ENCODE measurements at regions not wholly inside any gene's neighbourhood (a gene's known extent, or its start where the extent isn't known, plus 50 kb on each side); places are given as distances from the start of the nearest gene placed in this dataset.
"Not testable (repeated sequence)": the region's sequence is repeated elsewhere in the genome, so short reads cannot be mapped to it uniquely, and the experiment has no call there.

DNA sequence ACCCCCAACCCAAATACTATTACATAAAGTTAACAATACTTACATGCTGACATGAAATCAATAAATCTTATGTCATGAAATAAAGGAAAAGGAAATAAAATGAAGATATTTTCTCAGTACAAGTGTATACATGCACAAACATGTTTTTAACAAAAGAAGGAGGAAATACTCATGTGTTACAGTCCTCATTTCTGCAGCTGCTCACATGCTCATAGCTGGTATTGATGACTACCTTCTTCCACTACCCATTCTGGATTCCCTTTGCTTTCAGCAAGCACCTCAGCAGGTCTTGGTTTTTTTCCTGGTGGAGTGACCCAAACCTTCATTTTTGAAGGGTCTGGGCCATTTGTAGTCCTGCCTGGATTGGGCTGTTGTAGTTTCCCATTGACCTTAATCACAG, 278.5 kb downstream of the SPRY2 start:
- H3K9me3 ChIP-seq (ENCODE audit: control insufficient read depth, low read depth, low read length); H3K27me3 ChIP-seq (ENCODE audit: control insufficient read depth, insufficient read depth, low read length); H3K4me3 ChIP-seq (ENCODE audit: low read length); H3K9ac ChIP-seq (ENCODE audit: low read length); H3K4me1 ChIP-seq (ENCODE audit: control insufficient read depth, low read depth, low read length); H3K27ac ChIP-seq (ENCODE audit: low read length); H3K36me3 ChIP-seq (ENCODE audit: control insufficient read depth, low read depth, low read length): not testable (repeated sequence)

DNA sequence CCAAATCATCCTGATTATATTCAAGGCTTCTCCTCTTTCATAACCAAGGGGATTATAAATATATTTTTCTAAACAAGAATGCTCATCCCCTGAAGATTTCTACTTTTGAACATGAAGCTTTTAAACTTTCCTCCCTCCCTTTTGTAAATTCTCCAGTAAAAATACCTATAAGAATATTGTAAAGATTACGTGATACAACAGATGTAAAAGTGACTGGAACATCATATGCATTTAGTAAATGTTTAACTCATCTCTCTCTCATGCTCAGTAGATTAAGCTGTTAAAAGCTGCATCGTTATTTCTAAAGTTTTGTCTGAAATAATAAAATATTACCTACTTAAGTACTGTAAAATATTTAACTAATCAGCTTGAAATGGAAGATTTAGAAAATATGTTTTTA, 281.1 kb downstream of the SPRY2 start:
- peaks cover 4% of the 10 kb centered on the region for H3K4me1 ChIP-seq (ENCODE audit: control insufficient read depth, low read depth, low read length)

DNA sequence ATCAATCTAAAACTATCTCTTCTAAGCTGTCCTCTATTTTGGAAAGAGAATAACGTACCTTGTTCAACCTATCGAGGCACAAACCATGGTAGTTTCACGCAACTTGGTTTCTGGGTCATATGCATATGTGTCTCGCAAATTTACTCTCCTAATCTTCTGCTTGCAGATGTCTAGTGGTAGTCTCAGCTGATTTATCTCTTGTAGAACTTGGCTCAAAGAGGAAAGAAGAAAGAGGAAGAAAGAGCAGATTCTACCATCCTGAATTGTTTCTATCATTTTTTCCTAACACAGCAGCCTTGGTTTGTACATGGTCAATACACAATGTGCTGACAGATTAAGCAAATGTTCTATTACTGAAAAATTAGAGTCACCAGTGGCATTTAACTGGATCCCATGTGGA, 282.3 kb downstream of the SPRY2 start:
- H3K9ac ChIP-seq (ENCODE audit: low read length): no peak overlapping the region
- no peaks in the 10 kb centered on the region for H3K9me3 ChIP-seq (ENCODE audit: control insufficient read depth, low read depth, low read length)
- H3K4me3 ChIP-seq (ENCODE audit: low read length): no peak overlapping the region
- H3K36me3 ChIP-seq (ENCODE audit: control insufficient read depth, low read depth, low read length): no peaks in the 10 kb centered on the region
- H3K4me1 ChIP-seq (ENCODE audit: control insufficient read depth, low read depth, low read length): peaks cover 4% of the 10 kb centered on the region
- no peaks in the 10 kb centered on the region for H3K27me3 ChIP-seq (ENCODE audit: control insufficient read depth, insufficient read depth, low read length)
- no peak overlapping the region for H3K27ac ChIP-seq (ENCODE audit: low read length)

More for the DNA sequence above, 281.1 kb downstream of the SPRY2 start:
- Histone ChIP-seq H3K27me3 (ENCODE audit: control insufficient read depth, insufficient read depth, low read length) (no peaks in the 10 kb centered on the region), H3K36me3 (ENCODE audit: control insufficient read depth, low read depth, low read length) (no peaks in the 10 kb centered on the region), H3K4me3 (ENCODE audit: low read length) (no peak overlapping the region), H3K27ac (ENCODE audit: low read length) (no peak overlapping the region), H3K9ac (ENCODE audit: low read length) (no peak overlapping the region), H3K9me3 (ENCODE audit: control insufficient read depth, low read depth, low read length) (no peaks in the 10 kb centered on the region)

DNA sequence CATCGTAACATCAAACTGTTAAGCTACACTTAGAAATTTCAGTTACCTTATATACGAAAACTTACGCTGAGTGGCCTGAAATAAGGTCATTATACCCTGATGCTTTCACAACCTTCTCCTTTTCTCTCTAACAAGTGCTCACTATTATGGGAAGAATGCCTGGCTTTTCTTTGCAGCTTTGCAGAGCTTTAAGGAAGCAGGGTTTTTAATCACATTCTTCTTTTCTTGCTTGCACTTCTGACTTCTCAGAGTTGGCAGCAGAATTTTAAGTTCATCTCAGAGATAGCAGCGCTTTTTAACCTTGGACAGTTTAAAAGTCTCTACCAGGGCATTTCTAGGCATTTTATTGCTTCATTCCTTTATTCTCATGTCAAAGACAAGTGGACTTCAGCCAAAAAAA, 285.1 kb downstream of the SPRY2 start:
- Histone ChIP-seq H3K9me3 (ENCODE audit: control insufficient read depth, low read depth, low read length) (no peaks in the 10 kb centered on the region), H3K27me3 (ENCODE audit: control insufficient read depth, insufficient read depth, low read length) (no peaks in the 10 kb centered on the region), H3K4me1 (ENCODE audit: control insufficient read depth, low read depth, low read length) (peaks cover 4% of the 10 kb centered on the region), H3K4me3 (ENCODE audit: low read length) (no peak overlapping the region), H3K27ac (ENCODE audit: low read length) (no peak overlapping the region), H3K9ac (ENCODE audit: low read length) (no peak overlapping the region), H3K36me3 (ENCODE audit: control insufficient read depth, low read depth, low read length) (no peaks in the 10 kb centered on the region)

DNA sequence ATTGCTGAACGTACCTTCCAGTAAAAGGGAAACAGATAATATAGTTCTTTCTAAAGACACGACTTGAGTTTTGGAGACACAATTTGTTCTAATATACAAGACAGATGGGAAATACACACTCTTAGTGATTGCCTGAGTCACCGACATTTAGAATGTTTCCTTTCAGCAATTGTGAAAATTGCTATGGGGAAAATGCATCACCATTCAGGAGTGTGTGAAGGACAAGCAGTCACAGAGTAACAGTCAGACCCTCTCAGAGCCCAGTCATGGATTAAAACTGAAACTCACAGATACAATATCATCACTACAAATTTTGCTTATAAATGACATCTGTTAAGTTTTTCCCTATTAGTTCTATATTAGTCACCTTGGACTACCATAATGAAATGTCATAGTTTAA, 286.1 kb downstream of the SPRY2 start:
- peaks cover 4% of the 10 kb centered on the region for H3K4me1 ChIP-seq (ENCODE audit: control insufficient read depth, low read depth, low read length)
- no peak overlapping the region for H3K9ac ChIP-seq (ENCODE audit: low read length)
- no peak overlapping the region for H3K27ac ChIP-seq (ENCODE audit: low read length)
- no peaks in the 10 kb centered on the region for H3K9me3 ChIP-seq (ENCODE audit: control insufficient read depth, low read depth, low read length)
- H3K36me3 ChIP-seq (ENCODE audit: control insufficient read depth, low read depth, low read length): no peaks in the 10 kb centered on the region
- H3K4me3 ChIP-seq (ENCODE audit: low read length): no peak overlapping the region
- H3K27me3 ChIP-seq (ENCODE audit: control insufficient read depth, insufficient read depth, low read length): no peaks in the 10 kb centered on the region

DNA sequence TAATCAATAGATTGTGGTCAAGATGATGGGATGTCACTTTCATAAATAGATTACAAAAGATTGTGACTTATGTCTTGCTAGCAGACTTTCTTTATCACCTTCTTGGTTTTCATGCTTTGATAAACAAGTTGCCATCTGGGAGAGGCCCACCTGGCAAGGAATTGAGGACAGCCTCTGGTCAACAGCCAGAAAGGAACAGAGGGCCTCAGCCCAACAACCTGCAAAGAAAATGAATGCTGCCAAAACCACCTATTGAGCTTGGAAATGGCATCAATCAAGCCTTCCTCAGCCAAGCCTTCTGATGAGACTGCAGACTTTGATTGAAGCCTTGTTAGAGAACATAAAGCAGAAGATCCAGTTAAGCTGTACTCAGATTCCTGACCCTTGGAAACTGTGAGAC, 288.6 kb downstream of the SPRY2 start:
- no peaks in the 10 kb centered on the region for H3K9me3 ChIP-seq (ENCODE audit: control insufficient read depth, low read depth, low read length)
- no peak overlapping the region for H3K4me3 ChIP-seq (ENCODE audit: low read length)
- H3K27ac ChIP-seq (ENCODE audit: low read length): no peak overlapping the region
- no peak overlapping the region for H3K9ac ChIP-seq (ENCODE audit: low read length)
- peaks cover 12% of the 10 kb centered on the region for H3K4me1 ChIP-seq (ENCODE audit: control insufficient read depth, low read depth, low read length)
- H3K27me3 ChIP-seq (ENCODE audit: control insufficient read depth, insufficient read depth, low read length): no peaks in the 10 kb centered on the region
- H3K36me3 ChIP-seq (ENCODE audit: control insufficient read depth, low read depth, low read length): no peaks in the 10 kb centered on the region

DNA sequence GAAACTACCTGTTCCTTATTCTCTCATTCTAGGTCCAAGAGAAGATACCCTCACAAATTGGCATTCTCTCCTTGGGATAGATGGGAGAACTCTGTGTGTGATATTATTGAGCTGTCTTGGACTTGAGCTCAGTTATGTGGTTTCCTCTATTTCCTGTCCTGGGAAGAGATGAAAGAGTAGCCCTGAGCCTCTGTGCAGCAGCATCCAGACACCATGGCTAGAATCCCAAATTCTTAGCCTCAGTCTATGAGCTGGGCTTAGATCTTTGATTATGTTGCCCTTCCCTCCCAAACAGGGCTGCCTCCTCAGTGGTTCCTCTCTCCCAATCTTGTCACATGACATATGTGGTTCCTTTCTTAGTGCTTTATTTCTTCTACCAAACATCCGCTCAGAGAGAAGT, 290.7 kb downstream of the SPRY2 start:
- no peaks in the 10 kb centered on the region for H3K9me3 ChIP-seq (ENCODE audit: control insufficient read depth, low read depth, low read length)
- H3K27me3 ChIP-seq (ENCODE audit: control insufficient read depth, insufficient read depth, low read length): no peaks in the 10 kb centered on the region
- no peaks in the 10 kb centered on the region for H3K36me3 ChIP-seq (ENCODE audit: control insufficient read depth, low read depth, low read length)
- no peak overlapping the region for H3K4me3 ChIP-seq (ENCODE audit: low read length)
- peaks cover 8% of the 10 kb centered on the region for H3K4me1 ChIP-seq (ENCODE audit: control insufficient read depth, low read depth, low read length)
- H3K27ac ChIP-seq (ENCODE audit: low read length): no peak overlapping the region
- H3K9ac ChIP-seq (ENCODE audit: low read length): no peak overlapping the region

DNA sequence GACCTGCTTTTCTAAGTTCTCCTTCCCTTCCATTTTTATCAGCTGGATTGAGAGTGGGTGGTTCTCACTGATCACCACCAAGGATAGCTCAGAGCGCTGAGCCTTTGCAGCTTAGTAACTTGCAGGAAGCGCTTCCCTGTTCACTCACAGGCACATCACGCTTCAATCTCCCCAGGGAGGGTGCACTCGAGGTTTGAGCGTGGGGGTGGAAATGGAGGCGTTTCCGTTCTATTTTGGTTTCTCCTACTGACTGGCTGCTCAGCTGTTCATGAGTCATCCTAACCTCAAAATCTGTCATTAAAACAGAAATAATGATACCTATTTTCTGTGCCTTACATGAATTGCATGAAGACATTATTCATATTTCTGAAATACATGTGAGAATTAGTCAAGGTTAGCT, 292.1 kb downstream of the SPRY2 start:
- no peaks in the 10 kb centered on the region for H3K36me3 ChIP-seq (ENCODE audit: control insufficient read depth, low read depth, low read length)
- H3K9me3 ChIP-seq (ENCODE audit: control insufficient read depth, low read depth, low read length): no peaks in the 10 kb centered on the region
- H3K27me3 ChIP-seq (ENCODE audit: control insufficient read depth, insufficient read depth, low read length): no peaks in the 10 kb centered on the region
- no peak overlapping the region for H3K27ac ChIP-seq (ENCODE audit: low read length)
- no peak overlapping the region for H3K9ac ChIP-seq (ENCODE audit: low read length)
- H3K4me3 ChIP-seq (ENCODE audit: low read length): no peak overlapping the region
- peaks cover 8% of the 10 kb centered on the region for H3K4me1 ChIP-seq (ENCODE audit: control insufficient read depth, low read depth, low read length)

DNA sequence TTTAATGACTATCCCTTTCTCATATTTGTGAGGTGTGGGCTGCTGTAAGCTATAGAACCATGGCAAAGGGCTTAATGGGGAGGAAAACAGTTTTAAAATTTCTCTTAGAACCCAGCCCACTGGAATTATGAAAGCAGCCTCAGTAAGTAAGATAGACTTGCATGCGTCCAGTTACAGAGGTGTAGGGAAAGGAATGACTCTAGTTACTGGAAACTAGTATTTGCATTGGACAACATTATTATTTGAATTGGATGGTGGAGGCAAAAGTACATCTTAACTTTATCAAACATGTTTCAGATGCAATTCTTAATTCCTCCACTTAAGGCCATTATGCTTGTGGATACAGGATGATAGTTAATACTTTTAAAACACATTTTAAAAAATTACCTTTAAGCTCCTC, 292.9 kb downstream of the SPRY2 start:
- H3K9me3 ChIP-seq (ENCODE audit: control insufficient read depth, low read depth, low read length): no peaks in the 10 kb centered on the region
- no peak overlapping the region for H3K9ac ChIP-seq (ENCODE audit: low read length)
- H3K4me3 ChIP-seq (ENCODE audit: low read length): no peak overlapping the region
- H3K4me1 ChIP-seq (ENCODE audit: control insufficient read depth, low read depth, low read length): peaks cover 8% of the 10 kb centered on the region
- H3K27ac ChIP-seq (ENCODE audit: low read length): no peak overlapping the region
- no peaks in the 10 kb centered on the region for H3K36me3 ChIP-seq (ENCODE audit: control insufficient read depth, low read depth, low read length)
- no peaks in the 10 kb centered on the region for H3K27me3 ChIP-seq (ENCODE audit: control insufficient read depth, insufficient read depth, low read length)

DNA sequence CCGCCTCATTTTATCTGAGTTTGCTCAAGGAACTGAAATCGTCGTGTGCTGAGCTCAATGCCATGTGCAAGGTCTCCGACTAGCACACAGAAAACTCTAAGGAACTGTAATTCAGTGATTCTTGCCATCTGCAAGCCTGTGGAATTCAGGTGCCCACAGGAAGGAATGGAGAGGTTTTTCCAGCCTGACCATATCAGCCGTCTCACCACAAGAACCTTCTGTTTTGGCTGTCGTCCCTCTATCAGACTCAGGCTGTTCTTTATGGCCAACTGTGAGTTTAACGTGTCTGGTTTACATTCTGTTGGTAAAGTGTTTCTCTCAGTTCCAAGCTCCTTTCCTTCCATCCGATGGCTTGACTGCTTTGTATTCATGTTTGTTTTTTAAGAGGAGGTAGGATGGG, 293.5 kb downstream of the SPRY2 start:
- Histone ChIP-seq H3K4me3 (ENCODE audit: low read length) (no peak overlapping the region), H3K9ac (ENCODE audit: low read length) (no peak overlapping the region), H3K27ac (ENCODE audit: low read length) (no peak overlapping the region), H3K4me1 (ENCODE audit: control insufficient read depth, low read depth, low read length) (peaks cover 8% of the 10 kb centered on the region), H3K27me3 (ENCODE audit: control insufficient read depth, insufficient read depth, low read length) (no peaks in the 10 kb centered on the region), H3K9me3 (ENCODE audit: control insufficient read depth, low read depth, low read length) (no peaks in the 10 kb centered on the region), H3K36me3 (ENCODE audit: control insufficient read depth, low read depth, low read length) (no peaks in the 10 kb centered on the region)

DNA sequence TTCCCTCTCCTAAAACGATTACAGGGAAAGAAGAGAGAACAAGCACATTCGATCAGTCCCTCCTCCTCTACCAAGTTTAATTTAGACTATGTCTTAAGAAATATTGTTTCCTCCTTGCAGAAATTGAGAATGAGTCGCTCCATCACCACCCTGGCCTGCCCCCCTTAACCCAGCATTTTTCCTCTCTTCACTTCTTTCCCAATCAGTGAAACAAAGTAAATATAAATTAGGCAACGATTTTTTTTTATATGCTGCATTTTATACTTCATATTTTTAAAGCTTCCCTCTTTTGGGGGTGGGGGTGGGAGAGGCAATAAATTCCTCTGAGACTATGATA, 300.0 kb downstream of the SPRY2 start:
- Histone ChIP-seq H3K27me3 (ENCODE audit: control insufficient read depth, insufficient read depth, low read length) (no peaks in the 10 kb centered on the region), H3K27ac (ENCODE audit: low read length) (no peak overlapping the region), H3K9ac (ENCODE audit: low read length) (no peak overlapping the region), H3K4me1 (ENCODE audit: control insufficient read depth, low read depth, low read length) (peaks cover 5% of the 10 kb centered on the region), H3K9me3 (ENCODE audit: control insufficient read depth, low read depth, low read length) (no peaks in the 10 kb centered on the region), H3K4me3 (ENCODE audit: low read length) (no peak overlapping the region), H3K36me3 (ENCODE audit: control insufficient read depth, low read depth, low read length) (no peaks in the 10 kb centered on the region)

DNA sequence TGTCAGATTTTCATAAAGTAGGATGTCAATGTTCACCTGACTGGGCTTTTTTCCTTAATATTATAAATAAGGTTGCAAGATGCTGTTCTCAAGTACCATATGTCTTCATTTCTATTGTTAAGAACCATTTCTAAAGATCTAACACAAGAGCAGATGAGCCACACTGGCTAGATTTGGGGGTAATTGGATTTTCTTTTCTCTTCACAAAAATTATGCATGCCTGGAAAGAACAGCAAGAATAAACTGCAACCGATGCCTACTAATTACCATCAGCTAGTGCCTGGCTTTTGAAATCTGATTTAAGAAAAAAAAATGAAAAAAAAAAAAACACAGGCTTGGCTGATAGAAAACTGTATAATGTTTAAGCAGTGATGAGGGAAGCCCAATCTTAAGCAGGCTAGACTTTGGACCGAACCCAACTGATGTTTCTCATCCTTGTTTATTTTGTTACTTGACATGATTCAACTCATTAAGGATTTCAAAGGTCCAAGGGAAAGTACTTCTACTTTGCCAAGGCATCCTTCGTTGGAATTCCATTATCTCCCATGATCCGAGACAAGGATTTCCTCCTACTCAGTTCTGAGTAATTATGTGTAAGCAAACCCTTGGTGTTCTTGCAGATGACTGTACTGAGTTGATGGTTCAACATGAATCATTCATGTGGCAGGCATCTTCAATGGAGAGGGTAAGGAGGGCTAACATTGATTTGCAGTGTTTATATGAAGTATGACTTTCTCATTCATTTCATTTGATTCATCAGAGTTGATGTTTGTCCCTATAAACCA, 300.5 kb downstream of the SPRY2 start:
- H3K36me3 ChIP-seq (ENCODE audit: control insufficient read depth, low read depth, low read length): no peaks in the 10 kb centered on the region
- H3K4me3 ChIP-seq (ENCODE audit: low read length): no peak overlapping the region
- H3K4me1 ChIP-seq (ENCODE audit: control insufficient read depth, low read depth, low read length): peaks cover 5% of the 10 kb centered on the region
- H3K9ac ChIP-seq (ENCODE audit: low read length): no peak overlapping the region
- H3K27ac ChIP-seq (ENCODE audit: low read length): no peak overlapping the region
- H3K9me3 ChIP-seq (ENCODE audit: control insufficient read depth, low read depth, low read length): no peaks in the 10 kb centered on the region
- no peaks in the 10 kb centered on the region for H3K27me3 ChIP-seq (ENCODE audit: control insufficient read depth, insufficient read depth, low read length)
